GM10266 (cell line): ENCODE measurements at regions not wholly inside any gene's neighbourhood (a gene's known extent, or its start where the extent isn't known, plus 50 kb on each side); places are given as distances from the start of the nearest gene placed in this dataset.

Source experiments
- DNase-seq: peaks from one replicate; pipeline ENCODE4 v3.0.0; 2012; ENCODE audit errors: extremely low spot score
- TF ChIP-seq, protein P1 (sequence below): IDR thresholded peaks from 2 replicates; pipeline ENCODE4 v1.5.1; 2012; ENCODE audit warnings: mild to moderate bottlenecking, low read depth; ENCODE audit not compliant: control insufficient read depth, insufficient read depth; ENCODE audit errors: missing control alignments

DNA sequence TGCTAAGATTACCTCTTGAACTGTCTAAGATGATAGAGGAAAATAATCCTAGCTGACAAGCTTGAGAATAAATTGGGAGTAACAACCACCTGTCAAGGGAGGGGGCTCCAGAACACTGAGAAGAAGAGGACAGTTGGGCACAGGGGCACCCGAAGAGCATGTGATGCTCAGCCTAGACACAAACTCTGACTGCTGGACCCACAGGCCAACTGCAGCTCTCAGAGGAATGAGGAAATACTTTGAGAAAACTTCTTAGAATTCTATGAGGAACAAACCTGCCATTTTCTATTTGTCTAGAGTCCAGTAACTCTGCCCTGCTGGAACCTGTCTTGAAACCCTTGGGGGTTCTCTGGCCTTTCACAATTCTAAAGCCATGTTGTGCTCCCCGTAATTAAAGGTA is 124.1 kb upstream of the KCNK2 start:
- no peak for DNase-seq
- TF ChIP-seq, protein P1, sequence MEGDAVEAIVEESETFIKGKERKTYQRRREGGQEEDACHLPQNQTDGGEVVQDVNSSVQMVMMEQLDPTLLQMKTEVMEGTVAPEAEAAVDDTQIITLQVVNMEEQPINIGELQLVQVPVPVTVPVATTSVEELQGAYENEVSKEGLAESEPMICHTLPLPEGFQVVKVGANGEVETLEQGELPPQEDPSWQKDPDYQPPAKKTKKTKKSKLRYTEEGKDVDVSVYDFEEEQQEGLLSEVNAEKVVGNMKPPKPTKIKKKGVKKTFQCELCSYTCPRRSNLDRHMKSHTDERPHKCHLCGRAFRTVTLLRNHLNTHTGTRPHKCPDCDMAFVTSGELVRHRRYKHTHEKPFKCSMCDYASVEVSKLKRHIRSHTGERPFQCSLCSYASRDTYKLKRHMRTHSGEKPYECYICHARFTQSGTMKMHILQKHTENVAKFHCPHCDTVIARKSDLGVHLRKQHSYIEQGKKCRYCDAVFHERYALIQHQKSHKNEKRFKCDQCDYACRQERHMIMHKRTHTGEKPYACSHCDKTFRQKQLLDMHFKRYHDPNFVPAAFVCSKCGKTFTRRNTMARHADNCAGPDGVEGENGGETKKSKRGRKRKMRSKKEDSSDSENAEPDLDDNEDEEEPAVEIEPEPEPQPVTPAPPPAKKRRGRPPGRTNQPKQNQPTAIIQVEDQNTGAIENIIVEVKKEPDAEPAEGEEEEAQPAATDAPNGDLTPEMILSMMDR, result no peak

GRCh38 chr1:214966346-214966745 is 116.2 kb upstream of the KCNK2 start:
- TF ChIP-seq, protein P1, result no peak
- no peak for DNase-seq

- TF ChIP-seq, protein P1, result no peak
- no peak for DNase-seq
Measured at GRCh38 chr1:214967865-214968575, 114.5 kb upstream of the KCNK2 start.

DNA sequence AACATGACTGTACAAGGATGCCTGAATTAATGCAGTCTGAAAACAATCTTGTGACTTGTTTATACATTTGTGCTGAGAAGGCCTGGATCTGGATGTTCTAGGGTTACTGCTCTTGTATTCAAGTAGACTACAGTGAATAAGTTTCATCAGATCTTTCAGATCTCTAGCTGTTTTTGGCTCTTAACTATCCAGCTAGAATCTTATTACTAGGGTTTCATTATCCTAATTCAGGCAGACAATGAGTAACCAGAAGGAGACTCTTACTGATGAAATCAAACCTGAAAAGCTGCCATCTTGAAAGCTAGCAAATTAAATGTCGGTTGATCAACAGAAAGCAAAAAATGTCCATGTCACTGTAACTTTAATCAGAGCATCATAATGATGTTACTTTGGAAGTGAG is 112.5 kb upstream of the KCNK2 start:
- no peak for DNase-seq
- TF ChIP-seq, protein P1, result no peak

GRCh38 chr1:214971071-214971470 is 111.5 kb upstream of the KCNK2 start:
- TF ChIP-seq, protein P1, result no peak
- no peak for DNase-seq

GRCh38 chr1:214974002-214974401 is 108.5 kb upstream of the KCNK2 start:
- TF ChIP-seq, protein P1, result no peak
- DNase-seq, result no peak

DNA sequence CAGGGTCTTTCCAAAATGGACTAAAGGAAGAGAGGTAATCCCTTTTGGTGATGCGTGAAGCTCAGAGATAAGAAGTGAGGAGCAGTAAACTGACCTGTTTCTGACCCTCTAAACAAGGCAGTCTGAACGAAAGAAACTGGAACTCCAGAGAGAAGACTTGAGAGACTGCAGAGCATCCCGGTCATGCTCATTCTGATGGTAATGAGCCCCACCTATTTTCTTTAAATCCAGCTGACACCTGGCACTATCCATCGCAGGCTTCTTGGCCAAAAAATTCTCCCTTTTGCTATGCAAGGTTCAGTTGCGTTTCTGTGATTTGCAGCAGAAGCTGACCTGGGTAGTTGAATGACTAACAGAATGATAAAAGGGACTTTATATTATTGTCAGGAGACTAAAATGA is 105.9 kb upstream of the KCNK2 start:
- TF ChIP-seq, protein P1, result no peak
- DNase-seq, result no peak
